ENCODE measurements at regions not wholly inside any gene's neighbourhood (a gene's known extent, or its start where the extent isn't known, plus 50 kb on each side); places are given as distances from the start of the nearest gene placed in this dataset.
"Not testable (repeated sequence)": the region's sequence is repeated elsewhere in the genome, so short reads cannot be mapped to it uniquely, and the experiment has no call there.

DNA sequence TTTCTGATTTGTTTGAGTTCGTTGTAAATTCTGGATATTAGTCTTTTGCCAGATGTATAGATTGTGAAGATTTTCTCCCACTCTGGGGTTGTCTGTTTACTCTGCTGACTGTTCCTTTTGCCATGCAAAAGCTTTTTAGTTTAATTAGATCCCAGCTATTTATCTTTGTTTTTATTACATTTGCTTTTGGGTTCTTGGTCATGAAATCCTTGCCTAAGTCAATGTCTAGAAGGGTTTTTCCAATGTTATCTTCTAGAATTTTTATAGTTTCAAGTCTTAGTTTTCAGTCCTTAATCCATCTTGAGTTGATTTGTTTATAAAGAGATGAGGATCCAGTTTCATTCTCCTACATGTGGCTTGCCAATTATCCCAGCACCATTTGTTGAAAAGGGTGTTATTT lies 68.7 kb upstream of the ZPLD1 start:
- TF ChIP-seq, protein P1, sequence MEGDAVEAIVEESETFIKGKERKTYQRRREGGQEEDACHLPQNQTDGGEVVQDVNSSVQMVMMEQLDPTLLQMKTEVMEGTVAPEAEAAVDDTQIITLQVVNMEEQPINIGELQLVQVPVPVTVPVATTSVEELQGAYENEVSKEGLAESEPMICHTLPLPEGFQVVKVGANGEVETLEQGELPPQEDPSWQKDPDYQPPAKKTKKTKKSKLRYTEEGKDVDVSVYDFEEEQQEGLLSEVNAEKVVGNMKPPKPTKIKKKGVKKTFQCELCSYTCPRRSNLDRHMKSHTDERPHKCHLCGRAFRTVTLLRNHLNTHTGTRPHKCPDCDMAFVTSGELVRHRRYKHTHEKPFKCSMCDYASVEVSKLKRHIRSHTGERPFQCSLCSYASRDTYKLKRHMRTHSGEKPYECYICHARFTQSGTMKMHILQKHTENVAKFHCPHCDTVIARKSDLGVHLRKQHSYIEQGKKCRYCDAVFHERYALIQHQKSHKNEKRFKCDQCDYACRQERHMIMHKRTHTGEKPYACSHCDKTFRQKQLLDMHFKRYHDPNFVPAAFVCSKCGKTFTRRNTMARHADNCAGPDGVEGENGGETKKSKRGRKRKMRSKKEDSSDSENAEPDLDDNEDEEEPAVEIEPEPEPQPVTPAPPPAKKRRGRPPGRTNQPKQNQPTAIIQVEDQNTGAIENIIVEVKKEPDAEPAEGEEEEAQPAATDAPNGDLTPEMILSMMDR (IDR thresholded peaks at IDR 0.05; ENCODE audit: low read length), result not testable (repeated sequence)
- not testable (repeated sequence) for TF ChIP-seq EZH2phosphoT487 (IDR thresholded peaks at IDR 0.05; ENCODE audit: low read length); EZH2 (optimal IDR thresholded peaks at IDR 0.05; ENCODE audit: low read depth, low read length)

Measured in MM.1S (cell line).